Dendritic cell treated with granulocyte-macrophage colony-stimulating factor and Interleukin-4, amounts not matched to agents 40 ng/mL and 50 ng/mL, for 4 days (primary cell): ENCODE measurements at regions not wholly inside any gene's neighbourhood (a gene's known extent, or its start where the extent isn't known, plus 50 kb on each side); places are given as distances from the start of the nearest gene placed in this dataset.
A peak's percentile ranks its signal among the peaks of the same experiment; 100 is the strongest.
"Not testable (repeated sequence)": the region's sequence is repeated elsewhere in the genome, so short reads cannot be mapped to it uniquely, and the experiment has no call there.

Source experiments
- H3K27ac Mint-ChIP-seq: one replicate; pipeline ENCODE4 v1.8.0; 2022; ENCODE audit warnings: mild to moderate bottlenecking, mixed read lengths
- H3K27me3 Mint-ChIP-seq: one replicate; pipeline ENCODE4 v1.8.0; 2022; ENCODE audit warnings: mild to moderate bottlenecking, mixed read lengths
- H3K36me3 Mint-ChIP-seq: one replicate; pipeline ENCODE4 v1.8.0; 2022; ENCODE audit warnings: low read depth, mixed read lengths
- H3K4me1 Mint-ChIP-seq: one replicate; pipeline ENCODE4 v1.8.0; 2022; ENCODE audit warnings: low read depth, mixed read lengths
- H3K4me3 Mint-ChIP-seq: one replicate; pipeline ENCODE4 v1.8.0; 2022; ENCODE audit warnings: mild to moderate bottlenecking, moderate library complexity, mixed read lengths
- H3K9me3 Mint-ChIP-seq: one replicate; pipeline ENCODE4 v1.8.0; 2022; ENCODE audit warnings: mixed read lengths
- intact Hi-C: fragments of 100-400 bp; cut with micrococcal nuclease; formaldehyde crosslinking; loops from one replicate; pipeline ENCODE4 v1.15.0; 2022

GRCh38 chr9:747567-747966 lies 93.9 kb upstream of the DMRT1 start:
- no peaks in the 10 kb centered on the region for H3K9me3 Mint-ChIP-seq
- H3K4me1 Mint-ChIP-seq, result peaks cover 16% of the 10 kb centered on the region
- H3K4me3 Mint-ChIP-seq, result no peak overlapping the region
- intact Hi-C loops, result no loop called here
- H3K36me3 Mint-ChIP-seq, result peaks cover 13% of the 10 kb centered on the region
- H3K27me3 Mint-ChIP-seq, result peaks cover 2% of the 10 kb centered on the region
- no peak overlapping the region for H3K27ac Mint-ChIP-seq

GRCh38 chr9:748861-749497 lies 92.5 kb upstream of the DMRT1 start:
- Mint-ChIP-seq H3K4me3 (no peak overlapping the region), H3K27me3 (peaks cover 2% of the 10 kb centered on the region), H3K36me3 (peaks cover 6% of the 10 kb centered on the region), H3K4me1 (peaks cover 16% of the 10 kb centered on the region), H3K27ac (no peak overlapping the region), H3K9me3 (no peaks in the 10 kb centered on the region)
- intact Hi-C loops, result no loop called here

- intact Hi-C loops, result no loop called here
- no peak overlapping the region for H3K27ac Mint-ChIP-seq
- H3K4me3 Mint-ChIP-seq, result no peak overlapping the region
- H3K9me3 Mint-ChIP-seq, result no peaks in the 10 kb centered on the region
- H3K4me1 Mint-ChIP-seq, result peaks cover 16% of the 10 kb centered on the region
- H3K27me3 Mint-ChIP-seq, result peaks cover 2% of the 10 kb centered on the region
- H3K36me3 Mint-ChIP-seq, result peaks cover 6% of the 10 kb centered on the region
Observed at GRCh38 chr9:749716-750115, 91.8 kb upstream of the DMRT1 start.

- peaks cover 6% of the 10 kb centered on the region for H3K36me3 Mint-ChIP-seq
- no peak overlapping the region for H3K4me3 Mint-ChIP-seq
- intact Hi-C loops, result no loop called here
- no peaks in the 10 kb centered on the region for H3K9me3 Mint-ChIP-seq
- no peak overlapping the region for H3K27ac Mint-ChIP-seq
- peaks cover 2% of the 10 kb centered on the region for H3K27me3 Mint-ChIP-seq
- peaks cover 18% of the 10 kb centered on the region for H3K4me1 Mint-ChIP-seq
Observed at GRCh38 chr9:750249-750967, 91.1 kb upstream of the DMRT1 start.

- no peaks in the 10 kb centered on the region for H3K9me3 Mint-ChIP-seq
- H3K27me3 Mint-ChIP-seq, result peaks cover 2% of the 10 kb centered on the region
- intact Hi-C loops, result no loop called here
- no peak overlapping the region for H3K27ac Mint-ChIP-seq
- no peak overlapping the region for H3K4me3 Mint-ChIP-seq
- H3K4me1 Mint-ChIP-seq, result peaks cover 27% of the 10 kb centered on the region
- peaks cover under 1% of the 10 kb centered on the region for H3K36me3 Mint-ChIP-seq
Observed at GRCh38 chr9:751137-752051, 90.1 kb upstream of the DMRT1 start.

GRCh38 chr9:752201-752600 lies 89.3 kb upstream of the DMRT1 start:
- H3K27ac Mint-ChIP-seq, result no peak overlapping the region
- H3K4me3 Mint-ChIP-seq, result no peak overlapping the region
- H3K27me3 Mint-ChIP-seq, result peaks cover 2% of the 10 kb centered on the region
- intact Hi-C loops, result no loop called here
- peaks cover 36% of the 10 kb centered on the region for H3K4me1 Mint-ChIP-seq
- no peaks in the 10 kb centered on the region for H3K9me3 Mint-ChIP-seq
- no peaks in the 10 kb centered on the region for H3K36me3 Mint-ChIP-seq

GRCh38 chr9:752681-753200 lies 88.8 kb upstream of the DMRT1 start:
- no peaks in the 10 kb centered on the region for H3K9me3 Mint-ChIP-seq
- no peak overlapping the region for H3K27ac Mint-ChIP-seq
- H3K4me3 Mint-ChIP-seq, result no peak overlapping the region
- intact Hi-C loops, result no loop called here
- H3K4me1 Mint-ChIP-seq, result peaks cover 41% of the 10 kb centered on the region
- no peaks in the 10 kb centered on the region for H3K36me3 Mint-ChIP-seq
- H3K27me3 Mint-ChIP-seq, result peaks cover 2% of the 10 kb centered on the region

GRCh38 chr9:753734-754133 lies 87.8 kb upstream of the DMRT1 start:
- intact Hi-C loops, H3K27me3 Mint-ChIP-seq, H3K27ac Mint-ChIP-seq, H3K36me3 Mint-ChIP-seq, H3K9me3 Mint-ChIP-seq, H3K4me3 Mint-ChIP-seq: not testable (repeated sequence)
- peaks cover 48% of the 10 kb centered on the region for H3K4me1 Mint-ChIP-seq

GRCh38 chr9:754150-754931 lies 87.2 kb upstream of the DMRT1 start:
- H3K27ac Mint-ChIP-seq, result no peak overlapping the region
- H3K36me3 Mint-ChIP-seq, result no peaks in the 10 kb centered on the region
- peaks cover 52% of the 10 kb centered on the region for H3K4me1 Mint-ChIP-seq
- no peaks in the 10 kb centered on the region for H3K9me3 Mint-ChIP-seq
- H3K4me3 Mint-ChIP-seq, result no peak overlapping the region
- peaks cover 2% of the 10 kb centered on the region for H3K27me3 Mint-ChIP-seq
- intact Hi-C loops, result no loop called here

GRCh38 chr9:755454-756381 lies 85.8 kb upstream of the DMRT1 start:
- intact Hi-C loops, result no loop called here
- H3K36me3 Mint-ChIP-seq, result no peaks in the 10 kb centered on the region
- peaks cover 43% of the 10 kb centered on the region for H3K4me1 Mint-ChIP-seq
- H3K27me3 Mint-ChIP-seq, result no peaks in the 10 kb centered on the region
- peak overlapping the region; percentile 15 for H3K27ac Mint-ChIP-seq
- H3K9me3 Mint-ChIP-seq, result no peaks in the 10 kb centered on the region
- H3K4me3 Mint-ChIP-seq, result no peak overlapping the region

- H3K27ac Mint-ChIP-seq, result no peak overlapping the region
- H3K27me3 Mint-ChIP-seq, result no peaks in the 10 kb centered on the region
- H3K36me3 Mint-ChIP-seq, result no peaks in the 10 kb centered on the region
- intact Hi-C loops, result no loop called here
- H3K9me3 Mint-ChIP-seq, result no peaks in the 10 kb centered on the region
- H3K4me1 Mint-ChIP-seq, result peaks cover 36% of the 10 kb centered on the region
- H3K4me3 Mint-ChIP-seq, result no peak overlapping the region
Observed at GRCh38 chr9:757246-757881, 84.1 kb upstream of the DMRT1 start.

GRCh38 chr9:758146-758545 lies 83.4 kb upstream of the DMRT1 start:
- H3K36me3 Mint-ChIP-seq, result no peaks in the 10 kb centered on the region
- H3K27ac Mint-ChIP-seq, result no peak overlapping the region
- no peaks in the 10 kb centered on the region for H3K27me3 Mint-ChIP-seq
- intact Hi-C loops, result no loop called here
- peaks cover 36% of the 10 kb centered on the region for H3K4me1 Mint-ChIP-seq
- H3K9me3 Mint-ChIP-seq, result no peaks in the 10 kb centered on the region
- H3K4me3 Mint-ChIP-seq, result no peak overlapping the region
